Transverse colon (tissue), 4 donors: ENCODE measurements at regions not wholly inside any gene's neighbourhood (a gene's known extent, or its start where the extent isn't known, plus 50 kb on each side); places are given as distances from the start of the nearest gene placed in this dataset.

ENCODE experiments used
- DNase-seq: peaks from one replicate; pipeline ENCODE4 v3.0.0-alpha.2; 2019
- H3K27ac ChIP-seq, 4 donors: fragments of 200-600 bp; sonication (generic); 2 replicates each; pipeline ENCODE4 v1.5.1; 2016 to 2018; ENCODE audit warnings: inconsistent platforms in 4 of 4
- H3K27me3 ChIP-seq: fragments of 200-600 bp; sonication (generic); 2 replicates; pipeline ENCODE4 v1.5.1; 2017; ENCODE audit warnings: inconsistent platforms
- H3K36me3 ChIP-seq, 4 donors: fragments of 200-600 bp; sonication (generic); 2 replicates each; pipeline ENCODE4 v1.5.1; 2017 to 2019; ENCODE audit warnings: inconsistent platforms in 4 of 4
- H3K4me1 ChIP-seq, 4 donors: fragments of 200-600 bp; sonication (generic); 2 replicates each; pipeline ENCODE4 v1.5.1; 2017 to 2020; ENCODE audit warnings: inconsistent platforms in 4 of 4
- H3K4me3 ChIP-seq, 4 donors: fragments of 200-600 bp; sonication (generic); 1 replicate in 1 of 4; 2 replicates in 3 of 4; pipeline versions ENCODE4 v1.5.1 to v1.6.1; 2017 to 2019; ENCODE audit warnings: inconsistent platforms in 4 of 4
- H3K9me3 ChIP-seq, 2 donors: fragments of 200-600 bp; sonication (generic); 2 replicates each; pipeline ENCODE4 v1.5.1; 2017 to 2019; ENCODE audit warnings: inconsistent platforms in 2 of 2
- CTCF ChIP-seq, 5 experiments: fragments of 200-600 bp in 3 of 5; fragments of 450-650 bp in 2 of 5; sonication (generic) in 3 of 5; IDR thresholded peaks; 1 replicate in 2 of 5; 2 replicates in 3 of 5; pipeline ENCODE4 v1.5.1; 2016 to 2017; ENCODE audit warnings: antibody characterized with exemption in 5 of 5, inconsistent platforms in 3 of 5, mild to moderate bottlenecking in 2 of 5, moderate library complexity in 1 of 5
- EP300 ChIP-seq: sonication (generic); formaldehyde crosslinking; IDR thresholded peaks from one replicate; pipeline ENCODE4 v1.6.1; 2017; ENCODE audit warnings: antibody characterized with exemption, low read depth
- POLR2A ChIP-seq: fragments of 450-650 bp; IDR thresholded peaks from one replicate; pipeline ENCODE4 v1.6.1; 2016; ENCODE audit warnings: antibody characterized with exemption, mild to moderate bottlenecking, moderate library complexity
- POLR2AphosphoS5 ChIP-seq, 3 donors: sonication (generic); formaldehyde crosslinking; IDR thresholded peaks; one replicate each; pipeline ENCODE4 v1.6.1; 2016; ENCODE audit warnings: antibody characterized with exemption in 3 of 3
- WGBS, 2 donors: methylation state at CpG; one replicate each; pipeline ENCODE4 v1.1.5; 2018; ENCODE audit warnings: low coverage in 1 of 2; 5-methylcytosine and 5-hydroxymethylcytosine counted together
- in situ Hi-C, 4 donors: fragments of 200-750 bp; cut with MboI; loops; one replicate each; pipeline versions ENCODE4 v1.15.0 to v1.15.1; 2017; ENCODE audit warnings: low sequenced_read_pairs in 3 of 4, low pct_ligation_motif_present in 1 of 4, low pct_unique_long_range_greater_than_20kb in 1 of 4
- intact Hi-C: fragments of 100-400 bp; cut with DNase I; formaldehyde crosslinking; loops from one replicate; pipeline ENCODE4 v1.15.1; 2023; ENCODE audit warnings: low total_unique reads

GRCh38 chr7:68917041-68917651 lies 681.1 kb upstream of the AUTS2 start:
- in situ Hi-C loops, result no loop called here
- peaks cover 4 to 5% of the 10 kb centered on the region in 2 donors for H3K9me3 ChIP-seq
- H3K27ac ChIP-seq, result no peak overlapping the region
- intact Hi-C loops, result no loop called here
- no peaks in the 10 kb centered on the region for H3K4me1 ChIP-seq
- no peak for DNase-seq
- no peak for TF ChIP-seq EP300
- no peak for TF ChIP-seq POLR2AphosphoS5 (IDR thresholded peaks at IDR 0.05)
- no peak for TF ChIP-seq POLR2A
- TF ChIP-seq CTCF (IDR thresholded peaks at IDR 0.05), result no peak
- H3K36me3 ChIP-seq, result no peaks in the 10 kb centered on the region
- H3K27me3 ChIP-seq, result no peaks in the 10 kb centered on the region
- no peak overlapping the region for H3K4me3 ChIP-seq
- 88 to 90% methylated on average over 3 to 5 of the region's 5 CpGs for WGBS, 2 donors

GRCh38 chr7:68918621-68919020 lies 679.7 kb upstream of the AUTS2 start:
- Histone ChIP-seq H3K27ac (no peak overlapping the region), H3K27me3 (no peaks in the 10 kb centered on the region), H3K4me1 (no peaks in the 10 kb centered on the region), H3K4me3 (no peak overlapping the region), H3K9me3 (peaks cover 4 to 5% of the 10 kb centered on the region in 2 donors), H3K36me3 (no peaks in the 10 kb centered on the region)
- TF ChIP-seq EP300, result no peak
- TF ChIP-seq CTCF (IDR thresholded peaks at IDR 0.05), result no peak
- no peak for TF ChIP-seq POLR2AphosphoS5 (IDR thresholded peaks at IDR 0.05)
- no peak for TF ChIP-seq POLR2A
- intact Hi-C loops (no loop called here), in situ Hi-C loops (no loop called here)
- 75 to 88% methylated on average over 2 of the region's 2 CpGs for WGBS, 2 donors
- DNase-seq, result no peak

- intact Hi-C loops (no loop called here), in situ Hi-C loops (no loop called here)
- TF ChIP-seq CTCF (IDR thresholded peaks at IDR 0.05), result no peak
- TF ChIP-seq POLR2AphosphoS5 (IDR thresholded peaks at IDR 0.05), result no peak
- no peak for TF ChIP-seq EP300
- TF ChIP-seq POLR2A, result no peak
- H3K27ac ChIP-seq, result no peak overlapping the region
- peaks cover 4 to 5% of the 10 kb centered on the region in 2 donors for H3K9me3 ChIP-seq
- no peaks in the 10 kb centered on the region for H3K4me1 ChIP-seq
- no peak overlapping the region for H3K4me3 ChIP-seq
- WGBS, 2 donors, result 39 to 51% methylated on average over 5 to 8 of the region's 8 CpGs
- H3K27me3 ChIP-seq, result no peaks in the 10 kb centered on the region
- no peaks in the 10 kb centered on the region for H3K36me3 ChIP-seq
- DNase-seq, result no peak
Observed at GRCh38 chr7:68922850-68923249, 675.4 kb upstream of the AUTS2 start.

- Histone ChIP-seq H3K27me3 (no peaks in the 10 kb centered on the region), H3K27ac (no peak overlapping the region), H3K4me3 (no peak overlapping the region), H3K9me3 (peaks cover 4 to 5% of the 10 kb centered on the region in 2 donors), H3K4me1 (no peaks in the 10 kb centered on the region), H3K36me3 (no peaks in the 10 kb centered on the region)
- DNase-seq, result no peak
- 53 to 89% methylated on average over 3 to 6 of the region's 6 CpGs for WGBS, 2 donors
- TF ChIP-seq POLR2AphosphoS5 (IDR thresholded peaks at IDR 0.05) (no peak), CTCF (IDR thresholded peaks at IDR 0.05) (no peak), POLR2A (no peak)
- in situ Hi-C loops (loop anchor here in 1 of 4 donors (25.0 kb wide), 1 partner anchor 112 kb away; no protein-coding TSS in a partner anchor), intact Hi-C loops (no loop called here)
Observed at GRCh38 chr7:68925241-68925640, 673.0 kb upstream of the AUTS2 start.
